ENCODE measurements at regions not wholly inside any gene's neighbourhood (a gene's known extent, or its start where the extent isn't known, plus 50 kb on each side); places are given as distances from the start of the nearest gene placed in this dataset.

DNA sequence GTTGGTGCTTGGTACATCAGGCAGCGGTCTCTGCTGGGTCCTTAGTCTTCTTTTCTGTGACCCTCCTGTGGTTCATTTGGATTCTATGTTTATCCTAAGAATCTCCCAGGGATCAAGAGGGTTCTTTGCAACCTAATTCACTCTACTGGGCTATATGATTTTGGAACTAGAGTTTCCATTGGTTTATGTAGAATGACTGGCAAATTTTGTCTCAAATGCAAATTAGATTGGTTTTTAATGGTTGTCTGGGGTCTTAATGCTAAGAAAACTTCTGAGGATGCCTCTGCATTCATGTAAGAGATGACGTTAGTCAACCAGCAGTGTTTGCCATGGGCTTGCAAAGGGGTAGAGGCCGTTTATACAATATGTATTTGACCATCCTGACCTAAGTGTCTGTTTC is 129.8 kb upstream of the ZFP64 start:
- CTCF ChIA-PET, result interaction anchor here (3.7 kb wide), 1 partner anchor 9 kb away, joined by 24 read pairs; no protein-coding TSS in a partner anchor
- POLR2A ChIA-PET, result no interaction called here

DNA sequence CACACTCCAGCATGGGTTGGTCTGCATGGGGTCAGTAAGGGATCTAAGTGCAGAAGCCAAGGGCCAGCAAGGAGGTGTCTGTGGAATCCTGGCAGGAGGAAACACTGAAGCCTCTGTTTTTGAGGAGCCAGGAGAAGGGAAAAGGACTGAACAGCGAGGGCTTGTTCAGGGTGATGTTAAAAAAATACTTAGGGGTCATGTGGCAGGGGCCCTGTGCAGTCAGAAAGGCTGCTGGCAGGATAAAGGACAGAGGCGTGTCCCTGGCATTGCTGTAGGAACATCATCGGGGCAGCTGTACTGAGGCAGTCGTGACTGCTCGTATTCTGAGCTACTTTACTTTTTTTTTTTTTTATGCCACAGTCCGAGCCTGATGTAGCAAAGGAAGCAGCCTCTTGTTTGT is 127.1 kb upstream of the ZFP64 start:
- no peaks in the 10 kb centered on the region for H3K9me3 ChIP-seq (ENCODE audit: control insufficient read depth, insufficient read depth, low read length)
- POLR2A ChIA-PET, result no interaction called here

More for the DNA sequence above, 129.8 kb upstream of the ZFP64 start:
- no peak overlapping the region for H3K4me3 ChIP-seq (ENCODE audit: low read depth, low read length)
- no peaks in the 10 kb centered on the region for H3K27me3 ChIP-seq (ENCODE audit: control insufficient read depth, insufficient read depth, low read length)
- no peaks in the 10 kb centered on the region for H3K9me3 ChIP-seq (ENCODE audit: control insufficient read depth, insufficient read depth, low read length)
- H3K27ac ChIP-seq (ENCODE audit: low read depth, low read length), result no peak overlapping the region
- no peak for DNase-seq (ENCODE audit: low read depth, low spot score)
- TF ChIP-seq, protein P1, sequence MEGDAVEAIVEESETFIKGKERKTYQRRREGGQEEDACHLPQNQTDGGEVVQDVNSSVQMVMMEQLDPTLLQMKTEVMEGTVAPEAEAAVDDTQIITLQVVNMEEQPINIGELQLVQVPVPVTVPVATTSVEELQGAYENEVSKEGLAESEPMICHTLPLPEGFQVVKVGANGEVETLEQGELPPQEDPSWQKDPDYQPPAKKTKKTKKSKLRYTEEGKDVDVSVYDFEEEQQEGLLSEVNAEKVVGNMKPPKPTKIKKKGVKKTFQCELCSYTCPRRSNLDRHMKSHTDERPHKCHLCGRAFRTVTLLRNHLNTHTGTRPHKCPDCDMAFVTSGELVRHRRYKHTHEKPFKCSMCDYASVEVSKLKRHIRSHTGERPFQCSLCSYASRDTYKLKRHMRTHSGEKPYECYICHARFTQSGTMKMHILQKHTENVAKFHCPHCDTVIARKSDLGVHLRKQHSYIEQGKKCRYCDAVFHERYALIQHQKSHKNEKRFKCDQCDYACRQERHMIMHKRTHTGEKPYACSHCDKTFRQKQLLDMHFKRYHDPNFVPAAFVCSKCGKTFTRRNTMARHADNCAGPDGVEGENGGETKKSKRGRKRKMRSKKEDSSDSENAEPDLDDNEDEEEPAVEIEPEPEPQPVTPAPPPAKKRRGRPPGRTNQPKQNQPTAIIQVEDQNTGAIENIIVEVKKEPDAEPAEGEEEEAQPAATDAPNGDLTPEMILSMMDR (IDR thresholded peaks at IDR 0.05; ENCODE audit: low read depth, low read length), result no peak

DNA sequence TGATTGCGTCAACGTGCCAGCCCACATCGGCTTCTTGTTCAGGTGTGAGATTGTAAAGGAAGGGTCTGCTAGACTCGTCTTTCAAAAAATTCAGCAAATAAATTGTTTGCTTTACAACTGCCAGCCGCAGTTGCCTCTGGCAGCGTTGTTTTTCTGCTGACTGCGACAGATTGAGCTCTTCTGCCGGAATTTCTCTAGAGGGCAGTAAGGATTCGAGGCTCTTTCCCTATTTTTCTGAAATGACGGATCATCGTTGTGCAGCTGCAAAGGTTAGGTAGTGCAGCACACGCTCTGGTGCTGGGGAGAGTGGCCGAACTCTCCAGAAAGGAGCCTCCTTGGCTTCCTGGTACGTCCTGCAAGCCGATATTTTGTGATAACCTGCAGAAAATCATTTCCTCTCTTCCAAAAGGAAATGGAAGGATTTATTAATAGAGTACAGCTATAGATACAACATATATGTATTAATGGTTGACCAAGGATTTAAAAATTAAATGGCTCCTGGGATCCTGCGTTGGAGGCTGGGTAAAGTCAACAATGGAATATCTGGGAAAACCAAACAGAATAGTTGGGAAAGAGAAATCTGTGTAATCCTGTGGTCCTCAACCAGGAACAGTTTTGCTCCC is 121.9 kb upstream of the ZFP64 start:
- Histone ChIP-seq H3K27me3 (ENCODE audit: control insufficient read depth, insufficient read depth, low read length) (no peaks in the 10 kb centered on the region), H3K27ac (ENCODE audit: low read depth, low read length) (no peak overlapping the region), H3K4me3 (ENCODE audit: low read depth, low read length) (no peak overlapping the region), H3K9me3 (ENCODE audit: control insufficient read depth, insufficient read depth, low read length) (no peaks in the 10 kb centered on the region)
- ChIA-PET POLR2A (no interaction called here), CTCF (interaction anchor here (0.5 to 4.2 kb wide), 24 partner anchors 9 to 1748 kb away, joined by 3 to 70 read pairs (median 6); no protein-coding TSS in a partner anchor)
- no peak for DNase-seq (ENCODE audit: low read depth, low spot score)
- TF ChIP-seq, protein P1 (IDR thresholded peaks at IDR 0.05; ENCODE audit: low read depth, low read length), result peak; percentile 63

More for the DNA sequence above, 127.1 kb upstream of the ZFP64 start:
- no peak overlapping the region for H3K4me3 ChIP-seq (ENCODE audit: low read depth, low read length)
- no peaks in the 10 kb centered on the region for H3K27me3 ChIP-seq (ENCODE audit: control insufficient read depth, insufficient read depth, low read length)
- DNase-seq (ENCODE audit: low read depth, low spot score), result no peak
- no peak overlapping the region for H3K27ac ChIP-seq (ENCODE audit: low read depth, low read length)
- CTCF ChIA-PET, result no interaction called here
- TF ChIP-seq, protein P1 (IDR thresholded peaks at IDR 0.05; ENCODE audit: low read depth, low read length), result no peak

DNA sequence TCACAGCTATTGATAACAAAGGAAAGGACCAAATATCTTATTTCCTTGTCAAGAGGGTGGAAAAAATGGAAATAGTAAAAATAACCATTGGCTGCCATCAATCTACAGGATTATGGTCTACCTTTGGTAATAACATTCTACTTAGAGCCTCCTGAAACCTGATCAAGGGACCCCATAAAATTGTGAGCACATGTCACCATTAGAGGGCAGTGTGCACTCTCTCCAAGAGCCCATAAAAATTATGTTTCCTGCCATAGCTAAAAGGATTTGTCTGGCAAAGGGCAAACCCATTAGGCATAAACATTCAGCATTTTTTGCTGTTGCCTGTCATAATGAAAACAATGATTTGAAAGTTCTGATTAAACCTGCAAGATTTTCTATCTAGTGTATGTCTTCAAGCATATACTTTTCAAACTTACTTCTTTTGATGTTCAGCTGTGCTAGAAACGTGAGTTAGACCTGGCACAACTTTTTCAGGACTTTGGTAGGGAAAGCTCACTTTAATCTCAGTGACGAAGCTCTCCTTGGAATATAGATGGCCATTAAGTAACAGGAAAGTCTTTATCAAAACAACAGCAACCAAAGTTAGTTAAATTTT is 120.7 kb upstream of the ZFP64 start:
- peak; percentile 16 for DNase-seq (ENCODE audit: low read depth, low spot score)
- Histone ChIP-seq H3K9me3 (ENCODE audit: control insufficient read depth, insufficient read depth, low read length) (no peaks in the 10 kb centered on the region), H3K27me3 (ENCODE audit: control insufficient read depth, insufficient read depth, low read length) (no peaks in the 10 kb centered on the region), H3K4me3 (ENCODE audit: low read depth, low read length) (no peak overlapping the region), H3K27ac (ENCODE audit: low read depth, low read length) (no peak overlapping the region)
- ChIA-PET CTCF (interaction anchor here (0.5 to 4.2 kb wide), 61 partner anchors 9 to 1750 kb away, joined by 3 to 70 read pairs (median 4); no protein-coding TSS in a partner anchor), POLR2A (interaction anchor here (1.1 kb wide), 1 partner anchor 1236 kb away, joined by 3 read pairs; no protein-coding TSS in a partner anchor)
- TF ChIP-seq, protein P1 (IDR thresholded peaks at IDR 0.05; ENCODE audit: low read depth, low read length), result peak; percentile 80

DNA sequence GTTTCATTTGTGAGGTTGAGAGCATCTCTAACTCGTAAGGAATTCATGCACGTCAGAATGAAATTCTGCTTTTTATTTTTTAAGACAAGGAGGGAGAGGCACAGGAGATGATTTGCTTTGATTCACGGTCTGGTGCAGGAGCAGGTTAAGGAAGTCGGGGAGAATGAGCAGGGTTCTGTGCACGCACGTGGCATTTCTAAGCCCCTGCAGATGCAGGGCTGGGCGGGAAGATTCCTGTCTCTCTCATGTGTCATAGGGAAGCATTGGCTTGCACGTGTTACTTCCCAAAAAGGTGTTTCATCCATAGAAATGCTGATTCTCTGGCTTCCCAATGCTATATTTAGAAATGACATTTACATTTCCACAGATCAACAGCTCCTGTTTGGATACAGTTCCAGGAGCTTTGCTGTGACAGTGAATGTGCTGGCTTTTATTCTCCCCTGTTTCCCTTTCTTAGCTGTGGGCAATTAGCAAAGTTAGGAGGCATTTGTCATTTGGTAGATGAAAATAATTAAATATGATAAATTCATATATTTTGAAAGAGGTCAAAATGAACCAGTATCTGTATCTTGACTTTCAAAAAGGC is 119.7 kb upstream of the ZFP64 start:
- Histone ChIP-seq H3K4me3 (ENCODE audit: low read depth, low read length) (no peak overlapping the region), H3K27ac (ENCODE audit: low read depth, low read length) (no peak overlapping the region), H3K9me3 (ENCODE audit: control insufficient read depth, insufficient read depth, low read length) (no peaks in the 10 kb centered on the region), H3K27me3 (ENCODE audit: control insufficient read depth, insufficient read depth, low read length) (no peaks in the 10 kb centered on the region)
- ChIA-PET CTCF (interaction anchor here (0.5 to 4.2 kb wide), 46 partner anchors 8 to 1751 kb away, joined by 3 to 70 read pairs (median 4); no protein-coding TSS in a partner anchor), POLR2A (no interaction called here)
- DNase-seq (ENCODE audit: low read depth, low spot score), result no peak
- TF ChIP-seq, protein P1 (IDR thresholded peaks at IDR 0.05; ENCODE audit: low read depth, low read length), result no peak

Measured in AG04450 (cell line).